Islet precursor cell (in vitro differentiated cells): ENCODE measurements at regions not wholly inside any gene's neighbourhood (a gene's known extent, or its start where the extent isn't known, plus 50 kb on each side); places are given as distances from the start of the nearest gene placed in this dataset.

Experiments
- DNase-seq: peaks from one replicate; pipeline ENCODE4 v3.0.0-alpha.2; 2018

DNA sequence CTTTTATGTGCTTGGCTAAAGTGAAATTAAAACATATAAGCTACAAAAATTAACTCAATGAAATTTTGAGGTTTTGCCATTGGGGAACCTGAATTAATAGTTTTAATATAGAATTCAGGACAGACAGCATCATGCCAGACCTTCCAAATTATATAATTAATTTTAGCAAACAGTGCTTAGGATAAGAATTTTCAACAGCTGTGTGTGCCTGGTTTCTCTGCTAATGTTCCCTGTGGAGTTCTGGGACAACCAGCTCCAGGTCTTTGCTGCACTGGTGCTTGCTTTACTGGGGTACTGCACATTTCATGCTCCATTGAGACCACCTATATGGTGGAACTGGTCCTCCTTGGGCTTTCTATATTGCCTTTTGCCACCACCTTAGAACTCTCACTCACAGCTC, 199.5 kb downstream of the NDFIP2 start:
- DNase-seq, result no peak

DNA sequence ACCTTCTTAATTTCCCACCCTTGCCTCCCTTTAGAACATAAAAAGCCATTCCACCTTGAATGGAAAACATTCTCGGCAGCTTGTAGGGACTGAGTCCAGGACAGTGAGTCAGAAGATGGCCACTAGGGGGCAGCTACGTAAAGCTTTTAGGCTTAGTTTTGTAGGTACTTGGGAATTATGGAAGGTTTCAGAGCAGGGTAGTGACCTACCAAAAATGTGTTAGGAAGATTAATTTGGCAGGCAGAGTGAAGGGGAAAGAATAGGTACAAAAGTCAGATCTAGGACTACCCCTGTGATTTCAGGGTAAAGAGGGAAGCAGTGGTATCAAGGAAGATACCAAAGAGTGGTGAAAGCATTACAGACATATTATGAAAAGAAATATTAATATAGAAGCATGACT, 198.4 kb downstream of the NDFIP2 start:
- DNase-seq, result peak; percentile 84

DNA sequence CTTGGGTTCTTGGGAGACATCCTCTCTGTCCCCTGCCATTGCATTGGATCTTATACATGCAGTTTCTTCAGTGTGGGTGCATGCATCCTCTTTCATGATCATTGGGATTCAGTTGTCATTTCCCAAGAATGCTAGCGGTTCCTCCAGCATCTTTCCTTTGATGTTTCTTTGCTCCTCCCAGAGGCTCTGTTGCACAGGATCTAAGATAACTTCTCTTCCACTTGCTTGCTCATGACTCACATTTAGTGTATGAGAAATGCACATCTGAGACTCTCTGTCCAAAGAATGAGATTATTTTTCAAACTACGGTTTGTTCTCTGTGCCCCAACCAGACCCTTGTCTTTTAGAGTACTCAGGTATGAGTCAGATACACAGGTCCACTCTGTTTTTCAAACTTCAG, 197.1 kb downstream of the NDFIP2 start:
- peak; percentile 69 for DNase-seq

- DNase-seq, result no peak
Observed at GRCh38 chr13:79675931-79676660, 195.1 kb downstream of the NDFIP2 start.

GRCh38 chr13:79674765-79675515, 194.0 kb downstream of the NDFIP2 start:
- no peak for DNase-seq

DNA sequence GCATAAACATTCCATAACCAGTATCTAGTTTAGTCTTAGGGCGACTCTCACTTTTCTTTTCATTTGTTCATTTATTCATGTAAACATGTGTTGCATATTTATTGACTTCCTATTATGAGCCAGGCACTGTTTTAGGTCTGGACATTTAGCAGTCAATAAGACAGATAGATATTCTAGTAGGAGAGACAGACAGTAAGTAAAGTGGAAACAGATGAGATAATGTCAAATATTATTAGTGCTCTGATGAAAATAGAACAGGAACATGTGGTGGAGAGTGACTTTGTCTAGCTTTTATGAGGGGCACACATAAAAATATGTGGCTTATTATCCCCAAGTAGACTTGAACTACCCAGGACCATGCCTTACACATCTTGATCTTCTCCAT, 193.0 kb downstream of the NDFIP2 start:
- no peak for DNase-seq

GRCh38 chr13:79673310-79673992, 192.5 kb downstream of the NDFIP2 start:
- DNase-seq, result no peak

DNA sequence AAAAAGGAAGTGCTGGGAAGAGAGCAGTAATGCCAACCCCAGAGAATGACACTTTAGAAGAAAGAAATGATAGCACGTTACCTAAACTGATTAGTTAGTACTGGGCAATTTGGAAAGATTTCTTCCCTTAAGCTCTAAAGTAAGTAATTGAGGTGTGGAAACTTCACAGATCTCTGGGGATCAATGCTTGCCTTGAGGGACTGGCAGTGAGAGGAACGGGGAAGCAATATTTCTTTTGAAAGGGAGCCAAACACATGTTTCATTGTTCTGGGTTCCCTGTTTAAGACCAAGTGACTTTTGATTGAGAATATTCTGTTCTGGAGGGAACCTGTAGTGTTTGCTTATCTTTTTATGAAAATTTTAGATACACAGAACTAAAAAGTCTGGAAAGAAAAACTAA, 190.5 kb downstream of the NDFIP2 start:
- no peak for DNase-seq

DNA sequence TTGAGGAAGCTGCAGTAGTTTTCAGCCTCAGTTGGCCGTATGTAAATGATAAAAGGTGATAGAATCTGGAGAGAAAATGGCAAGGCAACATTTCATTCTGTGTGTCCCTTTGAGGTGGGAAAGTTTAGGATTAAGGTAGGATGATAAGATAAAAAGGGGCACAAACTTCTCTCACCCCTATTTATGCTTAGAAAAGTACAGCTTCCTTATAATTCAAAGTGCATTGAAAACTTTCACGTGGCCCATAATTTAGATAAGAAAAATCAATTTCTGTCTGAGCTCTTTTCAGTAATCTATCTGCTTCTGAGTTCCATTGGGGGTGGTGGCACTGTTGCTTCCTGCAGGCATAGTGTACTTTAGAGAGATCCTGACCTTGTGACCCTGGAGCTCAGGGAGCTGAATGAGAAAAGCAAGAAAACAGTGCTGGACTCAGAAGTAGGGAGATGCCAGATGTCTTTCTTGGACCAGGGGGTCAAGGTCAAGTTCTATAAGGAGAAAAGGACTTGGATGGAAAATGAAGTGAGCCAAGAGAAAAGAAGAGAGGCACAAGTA, 187.3 kb downstream of the NDFIP2 start:
- no peak for DNase-seq

- no peak for DNase-seq
Observed at GRCh38 chr13:79667771-79668170, 186.8 kb downstream of the NDFIP2 start.

GRCh38 chr13:79663977-79664636, 183.2 kb downstream of the NDFIP2 start:
- no peak for DNase-seq

- DNase-seq, result no peak
Observed at GRCh38 chr13:79663435-79663834, 182.5 kb downstream of the NDFIP2 start.

- DNase-seq, result no peak
Observed at GRCh38 chr13:79662882-79663281, 181.9 kb downstream of the NDFIP2 start.

DNA sequence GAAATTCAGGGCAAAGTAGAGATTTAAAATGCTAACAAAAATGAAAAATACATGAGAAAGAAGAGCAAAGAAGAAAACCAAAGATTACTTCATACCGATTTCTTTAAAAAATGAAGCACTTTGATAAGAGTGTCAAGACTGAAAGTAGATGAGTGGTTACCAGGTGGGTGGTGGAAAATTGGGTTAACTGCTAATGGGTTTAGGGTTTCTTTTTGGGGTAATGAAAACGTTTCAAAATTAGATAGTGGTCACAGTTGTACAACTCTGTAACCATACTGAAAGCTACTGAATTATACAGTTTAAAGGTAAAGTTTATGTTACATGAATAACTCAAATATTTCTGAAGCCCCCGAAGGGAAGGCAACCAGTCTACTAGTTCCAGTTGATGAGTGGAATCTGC, 179.4 kb downstream of the NDFIP2 start:
- DNase-seq, result no peak

DNA sequence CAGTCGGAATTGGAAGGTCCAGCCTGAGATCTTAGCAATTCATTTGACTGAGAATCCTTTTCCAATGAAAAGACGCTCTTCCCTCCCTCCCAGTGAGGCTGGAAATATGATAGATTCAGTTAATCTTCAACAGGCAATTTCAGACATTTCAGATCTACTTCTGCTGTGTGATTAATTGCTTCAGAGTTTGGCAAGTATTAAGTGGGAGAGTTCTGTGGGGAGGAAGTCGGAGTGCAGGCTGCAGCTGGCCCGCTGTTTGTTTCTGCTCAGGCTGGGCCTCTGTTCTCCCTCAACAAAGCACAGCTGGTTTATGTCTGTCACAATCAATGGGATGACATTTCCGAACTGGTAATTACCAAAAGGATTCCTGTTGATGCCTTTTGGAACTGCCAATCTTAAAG, 178.2 kb downstream of the NDFIP2 start:
- peak; percentile 79 for DNase-seq

GRCh38 chr13:79658333-79658975, 177.5 kb downstream of the NDFIP2 start:
- no peak for DNase-seq

DNA sequence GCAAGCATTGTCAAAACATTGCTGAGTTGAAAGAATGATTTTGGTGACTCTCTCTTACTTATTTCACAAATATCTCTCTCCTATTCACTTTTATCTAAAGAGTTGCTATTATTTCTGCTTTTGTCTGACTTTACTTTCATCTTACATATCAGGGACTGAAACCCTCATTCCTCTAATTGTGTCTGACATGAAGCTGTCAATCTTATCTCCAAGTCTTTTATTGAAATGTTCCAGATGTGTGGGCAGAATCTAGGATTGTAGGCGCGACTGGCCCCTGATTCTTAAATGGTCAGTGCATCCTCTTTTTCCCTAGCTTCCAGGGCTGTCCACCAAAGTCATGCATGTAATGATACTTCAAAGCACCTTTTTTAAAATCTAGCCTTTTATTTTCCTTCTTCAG, 174.6 kb downstream of the NDFIP2 start:
- DNase-seq, result no peak

DNA sequence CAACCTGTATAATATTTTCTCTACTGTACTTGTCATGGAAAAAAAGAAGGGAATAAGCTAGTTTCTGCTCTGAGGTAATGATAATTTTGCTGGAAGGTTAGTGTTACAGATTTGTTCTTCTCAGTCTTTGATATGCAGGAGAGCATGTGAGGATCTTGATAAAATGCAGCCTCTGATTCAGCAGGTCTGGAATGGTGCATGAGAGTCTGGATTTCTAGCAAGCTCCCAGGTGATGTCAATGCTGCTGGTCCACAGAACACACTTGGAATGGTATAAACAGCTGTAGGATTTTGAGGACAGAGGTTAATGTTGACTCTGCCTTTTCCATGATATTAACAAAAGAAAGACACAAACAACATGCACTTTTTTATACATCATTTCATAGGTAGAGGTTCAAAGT, 173.6 kb downstream of the NDFIP2 start:
- peak; percentile 76 for DNase-seq

GRCh38 chr13:79650688-79651087, 169.7 kb downstream of the NDFIP2 start:
- DNase-seq, result no peak

- no peak for DNase-seq
Observed at GRCh38 chr13:79648191-79648590, 167.2 kb downstream of the NDFIP2 start.

DNA sequence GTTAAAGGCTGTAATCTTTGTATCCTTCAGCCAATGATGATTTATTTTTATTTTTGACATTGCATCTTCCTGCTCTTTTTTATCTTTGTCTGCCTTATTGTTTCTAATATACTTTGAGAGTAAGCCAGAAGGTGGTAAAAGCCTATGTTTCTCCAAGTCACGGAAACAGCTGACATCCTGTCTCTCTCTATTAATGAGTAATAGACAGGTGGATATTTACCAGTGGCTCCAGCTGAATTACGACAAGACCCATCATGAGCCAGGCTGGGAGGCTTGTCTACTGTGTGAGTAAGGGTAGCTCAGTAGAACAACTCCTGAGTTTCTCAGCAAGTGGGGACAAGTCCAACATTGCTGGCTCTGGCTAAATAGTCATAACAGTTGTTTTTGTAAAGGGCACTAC, 166.6 kb downstream of the NDFIP2 start:
- no peak for DNase-seq

GRCh38 chr13:79646880-79647279, 165.9 kb downstream of the NDFIP2 start:
- no peak for DNase-seq

- DNase-seq, result no peak
Observed at GRCh38 chr13:79645569-79645968, 164.6 kb downstream of the NDFIP2 start.
